Heart left ventricle (tissue), 16 donors: ENCODE measurements at regions not wholly inside any gene's neighbourhood (a gene's known extent, or its start where the extent isn't known, plus 50 kb on each side); places are given as distances from the start of the nearest gene placed in this dataset.
A peak's percentile ranks its signal among the peaks of the same experiment; 100 is the strongest.

ENCODE experiments used
- ATAC-seq, 4 donors: fragments of 200-7000 bp; cut with Tn5 transposase; one replicate each; pipeline ENCODE4 v1.9.1; 2020 to 2022; ENCODE audit warnings: moderate library complexity in 4 of 4, mild to moderate bottlenecking in 3 of 4, moderate number of reproducible peaks in 1 of 4
- DNase-seq, 5 donors: peaks; one replicate each; pipeline ENCODE4 v3.0.0-alpha.2; 2020
- H3K27ac ChIP-seq, 12 donors: fragments of 200-600 bp; sonication (generic) in 4 of 12; one replicate each; pipeline versions ENCODE4 v1.5.0 to v1.8.0; 2016 to 2022; ENCODE audit warnings: mild to moderate bottlenecking in 2 of 12
- H3K27me3 ChIP-seq, 9 donors: fragments of 200-600 bp; sonication (generic) in 2 of 9; one replicate each; pipeline versions ENCODE4 v1.5.1 to v1.8.0; 2016 to 2022; ENCODE audit warnings: mild to moderate bottlenecking in 3 of 9
- H3K36me3 ChIP-seq, 9 donors: fragments of 200-600 bp; sonication (generic) in 2 of 9; one replicate each; pipeline versions ENCODE4 v1.5.0 to v1.8.0; 2018 to 2022; ENCODE audit warnings: mild to moderate bottlenecking in 2 of 9
- H3K4me1 ChIP-seq, 12 donors: fragments of 200-600 bp; sonication (generic) in 4 of 12; one replicate each; pipeline versions ENCODE4 v1.5.0 to v1.8.0; 2016 to 2022; ENCODE audit warnings: mild to moderate bottlenecking in 3 of 12
- H3K4me3 ChIP-seq, 12 donors: fragments of 200-600 bp; sonication (generic) in 4 of 12; one replicate each; pipeline versions ENCODE4 v1.5.0 to v1.8.0; 2017 to 2022; ENCODE audit warnings: mild to moderate bottlenecking in 9 of 12, moderate library complexity in 4 of 12
- H3K9me3 ChIP-seq, 12 donors: fragments of 200-600 bp; sonication (generic) in 4 of 12; one replicate each; pipeline versions ENCODE4 v1.5.0 to v1.8.0; 2016 to 2022; ENCODE audit warnings: mild to moderate bottlenecking in 1 of 12
- POLR2A ChIP-seq, 2 donors: fragments of 450-650 bp; IDR thresholded peaks; one replicate each; pipeline ENCODE4 v1.6.1; 2017; ENCODE audit warnings: antibody characterized with exemption in 2 of 2, mild to moderate bottlenecking in 2 of 2, moderate library complexity in 2 of 2
- WGBS, 4 donors: extraction: QIAGEN DNeasy Blood & Tissue Kit in 2 of 4; methylation state at CpG; one replicate each; pipeline versions ENCODE4 v1.1.5 to v1.1.7; 2013 to 2018; 5-methylcytosine and 5-hydroxymethylcytosine counted together
- intact Hi-C, 10 donors: fragments of 100-400 bp; cut with DNase I; formaldehyde crosslinking; loops; one replicate each; pipeline versions ENCODE4 v1.11.1 to v1.14.2; 2022
- TF ChIP-seq, protein P1 (sequence below), 12 donors: fragments of 200-600 bp; sonication (generic) in 4 of 12; IDR thresholded peaks; one replicate each; pipeline versions ENCODE4 v1.5.0 to v1.8.0; 2018 to 2022; ENCODE audit warnings: antibody characterized with exemption in 12 of 12, mild to moderate bottlenecking in 5 of 12
- donor health status: ischemic (EF 13 %, LVEDD 7.1; RV severe dilation, severe dysfunction).
- donor health status: healthy with polysubstance abuse.
- donor health status: DM: no; HTN: yes; CAD: no.
- donor health status: DM: no; HTN: no; CAD: no.
- donor health status: ischemic (EF 25% LVEDD 6.9; RV normal size, moderate dysfunction).
- donor health status: ischemic (EF 25% LVEDD 5.7; RV mildly dilated, moderate dysfunction).
- donor health status: healthy.
- donor health status: DM: yes; HTN: yes; CAD: no.
- donor health status: ischemic (EF 35%, LVEDD 5.7; RV mildly dilated, moderate dysfunction).
- donor health status: nonischemic (EF 11% LVEDD 7.7; RV severe dilation, severe dysfunction).
- donor health status: DM: yes; HTN: yes; CAD: no.
- donor health status: PGD.
- donor health status: ischemic (EF 29% LVEDD 5.4; RV normal size, mild dysfunction).
- donor health status: nonischemic (EF 23%, LVEDD 6.1; RV moderate dilation, normal function).

DNA sequence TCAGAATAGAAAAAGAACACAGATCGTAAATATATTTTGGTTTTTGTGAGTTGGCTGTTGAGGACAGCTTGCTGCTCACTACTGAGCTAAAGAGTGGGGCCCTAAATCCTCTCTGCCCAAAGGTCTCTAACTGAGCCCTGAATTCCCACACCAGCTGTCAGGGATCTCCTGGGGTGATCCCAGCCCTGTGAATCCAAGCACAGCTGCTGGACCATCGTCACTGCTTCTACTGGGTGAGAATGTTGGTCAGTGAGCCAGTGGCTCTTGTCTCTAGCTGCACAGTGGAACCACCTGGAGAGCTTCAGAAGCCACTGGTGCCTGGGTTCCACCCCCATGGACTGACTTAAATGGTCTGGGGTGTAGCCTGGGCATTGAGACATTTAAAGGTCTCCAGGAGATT is 90.5 kb upstream of the IL12A start:
- peak in 3 of 5 donors; percentile 18 to 56 (median 39) for DNase-seq
- Histone ChIP-seq H3K4me3 (no peak overlapping the region), H3K27ac (peak overlapping the region; percentile 20 to 64 (median 39)), H3K36me3 (peaks cover 0 to 50% (median 5%) of the 10 kb centered on the region in 9 donors), H3K4me1 (peaks cover 0 to 58% (median 29%) of the 10 kb centered on the region in 12 donors), H3K9me3 (no peaks in the 10 kb centered on the region), H3K27me3 (no peaks in the 10 kb centered on the region)
- TF ChIP-seq POLR2A (IDR thresholded peaks at IDR 0.05): no peak
- TF ChIP-seq, protein P1, sequence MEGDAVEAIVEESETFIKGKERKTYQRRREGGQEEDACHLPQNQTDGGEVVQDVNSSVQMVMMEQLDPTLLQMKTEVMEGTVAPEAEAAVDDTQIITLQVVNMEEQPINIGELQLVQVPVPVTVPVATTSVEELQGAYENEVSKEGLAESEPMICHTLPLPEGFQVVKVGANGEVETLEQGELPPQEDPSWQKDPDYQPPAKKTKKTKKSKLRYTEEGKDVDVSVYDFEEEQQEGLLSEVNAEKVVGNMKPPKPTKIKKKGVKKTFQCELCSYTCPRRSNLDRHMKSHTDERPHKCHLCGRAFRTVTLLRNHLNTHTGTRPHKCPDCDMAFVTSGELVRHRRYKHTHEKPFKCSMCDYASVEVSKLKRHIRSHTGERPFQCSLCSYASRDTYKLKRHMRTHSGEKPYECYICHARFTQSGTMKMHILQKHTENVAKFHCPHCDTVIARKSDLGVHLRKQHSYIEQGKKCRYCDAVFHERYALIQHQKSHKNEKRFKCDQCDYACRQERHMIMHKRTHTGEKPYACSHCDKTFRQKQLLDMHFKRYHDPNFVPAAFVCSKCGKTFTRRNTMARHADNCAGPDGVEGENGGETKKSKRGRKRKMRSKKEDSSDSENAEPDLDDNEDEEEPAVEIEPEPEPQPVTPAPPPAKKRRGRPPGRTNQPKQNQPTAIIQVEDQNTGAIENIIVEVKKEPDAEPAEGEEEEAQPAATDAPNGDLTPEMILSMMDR (IDR thresholded peaks at IDR 0.05): no peak
- WGBS, 4 donors: 58 to 78% (median 68%) methylated on average over 2 of the region's 2 CpGs
- intact Hi-C loops: no loop called here
- peak; percentile 41 to 65 (median 54) for ATAC-seq

DNA sequence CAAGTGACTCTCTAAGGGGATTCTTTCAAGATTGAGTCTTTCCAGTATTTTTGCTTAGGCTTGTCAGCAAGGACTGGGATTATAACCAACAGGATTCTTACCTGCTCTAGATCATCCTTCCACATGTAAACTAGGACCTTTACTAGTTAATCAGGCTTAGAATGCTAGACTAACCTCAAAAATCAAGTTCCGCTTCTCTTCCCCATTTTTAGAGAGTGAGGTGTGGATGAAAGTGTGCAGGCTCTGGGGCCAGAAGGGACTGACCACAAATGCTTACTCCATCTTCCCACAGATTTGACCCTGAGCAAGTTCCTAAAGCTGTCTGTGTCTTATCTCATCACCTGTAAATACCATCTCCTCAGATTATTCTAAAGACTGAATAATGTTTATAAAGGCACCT is 89.5 kb upstream of the IL12A start:
- intact Hi-C loops: no loop called here
- TF ChIP-seq POLR2A (IDR thresholded peaks at IDR 0.05): no peak
- TF ChIP-seq, protein P1 (IDR thresholded peaks at IDR 0.05): no peak
- ATAC-seq (no peak), DNase-seq (no peak)
- Histone ChIP-seq H3K9me3 (no peaks in the 10 kb centered on the region), H3K36me3 (peaks cover 0 to 40% (median 5%) of the 10 kb centered on the region in 9 donors), H3K4me3 (no peak overlapping the region), H3K27me3 (no peaks in the 10 kb centered on the region), H3K4me1 (peaks cover 0 to 47% (median 20%) of the 10 kb centered on the region in 12 donors), H3K27ac (peak overlapping the region in 3 of 12 donors; percentile 29 to 36 (median 32))
- 76 to 100% (median 90%) methylated on average over 1 of the region's 1 CpG for WGBS, 4 donors

DNA sequence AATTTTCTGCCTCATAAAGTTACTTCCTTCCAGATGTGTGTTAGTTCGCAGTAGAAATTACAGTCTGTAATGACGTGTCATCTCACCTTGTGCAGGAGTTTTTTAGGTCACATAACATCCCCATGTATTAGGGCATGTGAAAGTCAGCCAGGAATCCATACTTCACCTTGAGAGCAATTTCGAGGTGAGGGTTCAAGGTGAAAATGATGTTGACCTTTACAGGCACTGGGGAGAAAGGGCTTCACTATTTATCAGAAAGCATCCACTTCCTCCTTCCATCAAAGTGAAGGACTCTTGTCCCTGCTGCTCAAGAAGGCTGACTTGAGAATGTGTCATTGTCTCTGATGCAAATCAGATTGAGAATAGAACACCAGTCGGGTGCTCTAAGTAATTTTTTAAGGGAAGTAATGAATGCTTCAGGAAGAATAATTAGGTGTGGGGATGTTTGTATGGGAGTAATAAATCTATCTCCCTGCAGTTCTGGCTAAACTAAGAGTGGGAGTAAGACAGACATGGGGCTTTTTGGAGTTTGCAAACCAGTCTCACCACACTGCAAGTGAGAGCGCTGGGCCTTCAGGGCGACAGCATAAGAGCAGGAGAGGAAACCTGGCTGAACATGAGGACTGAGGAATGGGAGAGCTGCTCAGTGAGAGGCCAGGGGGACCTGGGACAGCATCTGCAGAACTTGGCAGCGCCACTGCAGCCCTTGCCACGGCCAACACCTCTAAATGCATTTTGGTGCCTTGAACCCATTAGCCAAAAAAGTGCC is 85.9 kb upstream of the IL12A start:
- intact Hi-C loops: no loop called here
- no peak for DNase-seq
- H3K4me3 ChIP-seq: no peak overlapping the region
- no peak for TF ChIP-seq POLR2A (IDR thresholded peaks at IDR 0.05)
- TF ChIP-seq, protein P1 (IDR thresholded peaks at IDR 0.05): no peak
- H3K27me3 ChIP-seq: no peaks in the 10 kb centered on the region
- 81 to 86% (median 83%) methylated on average over 8 of the region's 8 CpGs for WGBS, 4 donors
- no peak for ATAC-seq
- H3K27ac ChIP-seq: no peak overlapping the region
- no peaks in the 10 kb centered on the region for H3K9me3 ChIP-seq
- peaks cover 0 to 10% (median 3%) of the 10 kb centered on the region in 9 donors for H3K36me3 ChIP-seq
- peaks cover 0 to 15% (median 5%) of the 10 kb centered on the region in 12 donors for H3K4me1 ChIP-seq

DNA sequence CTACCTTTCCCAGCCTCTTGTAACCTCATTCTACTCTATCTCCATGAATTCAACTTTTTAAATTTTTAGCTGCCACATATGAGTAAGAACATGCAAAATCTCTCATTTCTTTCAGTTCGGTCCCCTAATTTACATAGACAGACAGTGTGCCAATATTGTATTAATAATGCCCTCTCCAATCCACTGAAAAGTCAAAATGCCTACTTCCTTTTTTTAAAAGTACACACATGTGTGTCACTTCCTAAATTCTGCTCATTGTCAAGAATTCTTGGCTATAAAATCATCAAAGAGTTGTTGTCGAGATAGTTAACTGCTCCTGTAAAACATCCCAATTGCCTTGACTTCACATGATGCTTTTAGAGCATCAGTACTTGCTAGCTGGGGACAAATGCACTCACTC is 84.2 kb upstream of the IL12A start:
- DNase-seq (no peak), ATAC-seq (no peak)
- H3K4me3 ChIP-seq: no peak overlapping the region
- no peaks in the 10 kb centered on the region for H3K36me3 ChIP-seq
- intact Hi-C loops: no loop called here
- no peak overlapping the region for H3K27ac ChIP-seq
- no peaks in the 10 kb centered on the region for H3K27me3 ChIP-seq
- no peaks in the 10 kb centered on the region for H3K9me3 ChIP-seq
- 70 to 87% (median 77%) methylated on average over 2 of the region's 2 CpGs for WGBS, 4 donors
- TF ChIP-seq POLR2A (IDR thresholded peaks at IDR 0.05): no peak
- TF ChIP-seq, protein P1 (IDR thresholded peaks at IDR 0.05): no peak
- peaks cover 0 to 12% (median 0%) of the 10 kb centered on the region in 12 donors for H3K4me1 ChIP-seq
